ENCODE measurements at regions not wholly inside any gene's neighbourhood (a gene's known extent, or its start where the extent isn't known, plus 50 kb on each side); places are given as distances from the start of the nearest gene placed in this dataset.

DNA sequence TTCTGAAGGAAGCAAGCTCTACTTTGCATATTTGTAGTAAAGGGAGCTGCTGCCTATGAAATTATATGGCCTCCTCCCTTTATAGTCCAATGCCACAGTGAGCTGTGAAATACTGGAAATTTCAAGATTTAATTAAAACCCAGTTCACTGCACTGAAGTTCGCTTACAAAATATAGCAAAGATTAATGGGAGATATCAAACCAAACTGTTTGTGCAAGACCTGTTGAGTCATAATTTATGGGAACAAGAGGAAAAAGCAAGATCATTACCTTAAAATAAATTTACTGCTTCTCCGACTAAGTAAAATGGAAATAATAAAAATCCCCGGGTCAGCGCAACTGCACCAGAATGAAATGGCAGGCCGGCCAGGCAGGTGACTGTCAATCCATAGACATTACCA lies 215.5 kb upstream of the RAB6C start:
- CTCF ChIA-PET: interaction anchor here (1.3 kb wide), 1 partner anchor 16 kb away, joined by 4 read pairs; no protein-coding TSS in a partner anchor

GRCh38 chr2:129764376-129765325 lies 214.8 kb upstream of the RAB6C start:
- no peaks in the 10 kb centered on the region for H3K4me1 Mint-ChIP-seq (ENCODE audit: low read depth)
- H3K36me3 Mint-ChIP-seq: no peaks in the 10 kb centered on the region
- H3K27ac Mint-ChIP-seq: no peak overlapping the region
- intact Hi-C loops (cut with micrococcal nuclease): no loop called here
- no peaks in the 10 kb centered on the region for H3K9me3 Mint-ChIP-seq
- no peak for DNase-seq
- H3K4me3 Mint-ChIP-seq: no peak overlapping the region
- H3K27me3 Mint-ChIP-seq: peaks cover 3% of the 10 kb centered on the region
- ChIA-PET CTCF (interaction anchor here (1.3 kb wide), 1 partner anchor 16 kb away, joined by 4 read pairs; no protein-coding TSS in a partner anchor), POLR2A (no interaction called here)

More for the DNA sequence above, 215.5 kb upstream of the RAB6C start:
- H3K36me3 Mint-ChIP-seq: no peaks in the 10 kb centered on the region
- no peak overlapping the region for H3K4me3 Mint-ChIP-seq
- no peak overlapping the region for H3K27ac Mint-ChIP-seq
- H3K4me1 Mint-ChIP-seq (ENCODE audit: low read depth): no peaks in the 10 kb centered on the region
- intact Hi-C loops (cut with micrococcal nuclease): no loop called here
- peaks cover 3% of the 10 kb centered on the region for H3K27me3 Mint-ChIP-seq
- no peaks in the 10 kb centered on the region for H3K9me3 Mint-ChIP-seq
- DNase-seq: no peak
- POLR2A ChIA-PET: no interaction called here

DNA sequence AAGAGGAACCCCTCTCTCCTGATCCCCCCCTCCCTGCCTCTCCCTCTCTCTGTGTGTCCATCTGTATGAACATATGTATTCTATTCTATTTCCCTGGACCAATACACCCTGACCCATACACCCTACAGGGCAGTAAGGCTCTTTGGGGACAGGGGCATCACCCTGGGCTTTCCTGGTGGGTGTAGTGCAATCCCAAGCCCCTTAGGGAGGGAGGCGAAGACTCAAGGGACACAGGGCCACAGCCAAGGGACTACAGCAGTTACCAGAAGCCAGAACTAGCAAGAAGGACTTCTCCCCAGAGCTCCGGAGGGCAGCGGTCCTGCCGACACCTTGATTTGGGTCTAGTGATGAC lies 214.2 kb upstream of the RAB6C start:
- no peak overlapping the region for H3K27ac Mint-ChIP-seq
- DNase-seq: no peak
- intact Hi-C loops (cut with micrococcal nuclease): no loop called here

GRCh38 chr2:129765678-129766351 lies 213.7 kb upstream of the RAB6C start:
- no peaks in the 10 kb centered on the region for H3K36me3 Mint-ChIP-seq
- ChIA-PET POLR2A (no interaction called here), CTCF (no interaction called here)
- intact Hi-C loops (cut with micrococcal nuclease): no loop called here
- H3K4me3 Mint-ChIP-seq: no peak overlapping the region
- no peaks in the 10 kb centered on the region for H3K9me3 Mint-ChIP-seq
- H3K27me3 Mint-ChIP-seq: peaks cover 3% of the 10 kb centered on the region
- H3K27ac Mint-ChIP-seq: no peak overlapping the region
- no peaks in the 10 kb centered on the region for H3K4me1 Mint-ChIP-seq (ENCODE audit: low read depth)
- DNase-seq: no peak

More for the DNA sequence above, 214.2 kb upstream of the RAB6C start:
- ChIA-PET CTCF (no interaction called here), POLR2A (no interaction called here)
- H3K9me3 Mint-ChIP-seq: no peaks in the 10 kb centered on the region
- H3K27me3 Mint-ChIP-seq: peaks cover 3% of the 10 kb centered on the region
- no peaks in the 10 kb centered on the region for H3K4me1 Mint-ChIP-seq (ENCODE audit: low read depth)
- no peak overlapping the region for H3K4me3 Mint-ChIP-seq
- H3K36me3 Mint-ChIP-seq: no peaks in the 10 kb centered on the region

- Mint-ChIP-seq H3K27ac (no peak overlapping the region), H3K4me1 (ENCODE audit: low read depth) (no peaks in the 10 kb centered on the region), H3K9me3 (no peaks in the 10 kb centered on the region), H3K36me3 (no peaks in the 10 kb centered on the region), H3K4me3 (no peak overlapping the region), H3K27me3 (peaks cover 3% of the 10 kb centered on the region)
- POLR2A ChIA-PET: no interaction called here
- intact Hi-C loops (cut with micrococcal nuclease): no loop called here
- no peak for DNase-seq
- CTCF ChIA-PET: no interaction called here
Observed at GRCh38 chr2:129766374-129766993, 213.0 kb upstream of the RAB6C start.

DNA sequence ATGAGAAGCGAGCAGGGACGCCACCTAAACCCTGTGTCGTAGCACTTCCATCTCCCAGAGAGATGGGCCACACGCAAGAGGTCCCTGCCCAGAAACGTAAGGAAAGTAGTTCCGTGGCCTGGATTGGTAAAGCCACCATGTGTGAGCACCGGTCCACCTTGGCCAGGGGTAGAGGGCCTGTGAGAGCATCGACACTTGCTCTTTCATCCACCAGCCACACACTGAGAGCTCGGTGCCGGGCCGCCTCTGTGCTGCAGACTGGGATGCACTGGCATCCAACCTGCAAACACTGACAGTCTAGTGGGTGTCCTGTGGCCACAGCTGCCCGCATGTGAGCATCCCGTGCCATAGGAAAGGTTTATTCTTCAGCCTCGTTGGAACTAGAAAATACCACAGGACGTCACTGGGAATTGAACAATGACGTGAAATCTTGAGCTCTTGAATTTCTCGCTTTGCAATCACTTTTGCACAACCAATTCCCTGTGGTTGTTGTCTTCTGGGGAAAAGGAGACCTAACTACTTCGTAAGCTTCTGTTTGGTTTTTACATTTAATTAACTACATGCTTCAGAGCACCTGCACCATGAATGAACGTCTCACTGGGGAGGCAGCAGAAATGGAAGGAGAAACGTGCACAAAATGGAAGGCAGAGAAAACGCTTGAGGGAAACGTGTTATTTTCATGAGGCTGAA lies 212.0 kb upstream of the RAB6C start:
- intact Hi-C loops (cut with micrococcal nuclease): no loop called here
- Mint-ChIP-seq H3K27me3 (peaks cover 3% of the 10 kb centered on the region), H3K4me3 (no peak overlapping the region), H3K4me1 (ENCODE audit: low read depth) (no peaks in the 10 kb centered on the region), H3K9me3 (peaks cover 5% of the 10 kb centered on the region), H3K36me3 (no peaks in the 10 kb centered on the region), H3K27ac (no peak overlapping the region)
- CTCF ChIA-PET: no interaction called here
- no peak for DNase-seq
- POLR2A ChIA-PET: no interaction called here

GRCh38 chr2:129768036-129768386 lies 211.5 kb upstream of the RAB6C start:
- no peaks in the 10 kb centered on the region for H3K4me1 Mint-ChIP-seq (ENCODE audit: low read depth)
- H3K4me3 Mint-ChIP-seq: no peak overlapping the region
- no peak overlapping the region for H3K27ac Mint-ChIP-seq
- ChIA-PET POLR2A (no interaction called here), CTCF (no interaction called here)
- peaks cover 7% of the 10 kb centered on the region for H3K9me3 Mint-ChIP-seq
- no peak for DNase-seq
- intact Hi-C loops (cut with micrococcal nuclease): no loop called here
- no peaks in the 10 kb centered on the region for H3K36me3 Mint-ChIP-seq
- H3K27me3 Mint-ChIP-seq: peaks cover 3% of the 10 kb centered on the region

- H3K4me3 Mint-ChIP-seq: no peak overlapping the region
- no peaks in the 10 kb centered on the region for H3K36me3 Mint-ChIP-seq
- H3K27me3 Mint-ChIP-seq: peaks cover 3% of the 10 kb centered on the region
- no peak for DNase-seq
- POLR2A ChIA-PET: no interaction called here
- peaks cover 7% of the 10 kb centered on the region for H3K9me3 Mint-ChIP-seq
- intact Hi-C loops (cut with micrococcal nuclease): no loop called here
- CTCF ChIA-PET: no interaction called here
- no peaks in the 10 kb centered on the region for H3K4me1 Mint-ChIP-seq (ENCODE audit: low read depth)
- H3K27ac Mint-ChIP-seq: no peak overlapping the region
Observed at GRCh38 chr2:129768485-129769184, 210.8 kb upstream of the RAB6C start.

- ChIA-PET CTCF (no interaction called here), POLR2A (no interaction called here)
- Mint-ChIP-seq H3K36me3 (no peaks in the 10 kb centered on the region), H3K4me1 (ENCODE audit: low read depth) (no peaks in the 10 kb centered on the region), H3K9me3 (peaks cover 7% of the 10 kb centered on the region), H3K4me3 (no peak overlapping the region), H3K27ac (no peak overlapping the region), H3K27me3 (peaks cover 3% of the 10 kb centered on the region)
- no peak for DNase-seq
- intact Hi-C loops (cut with micrococcal nuclease): no loop called here
Observed at GRCh38 chr2:129769185-129769991, 210.1 kb upstream of the RAB6C start.

- Mint-ChIP-seq H3K27me3 (peaks cover 3% of the 10 kb centered on the region), H3K9me3 (peaks cover 7% of the 10 kb centered on the region), H3K36me3 (no peaks in the 10 kb centered on the region), H3K4me1 (ENCODE audit: low read depth) (no peaks in the 10 kb centered on the region), H3K4me3 (no peak overlapping the region), H3K27ac (no peak overlapping the region)
- no peak for DNase-seq
- ChIA-PET POLR2A (no interaction called here), CTCF (no interaction called here)
- intact Hi-C loops (cut with micrococcal nuclease): no loop called here
Observed at GRCh38 chr2:129771418-129772189, 207.9 kb upstream of the RAB6C start.

GRCh38 chr2:129772190-129772579 lies 207.3 kb upstream of the RAB6C start:
- H3K27me3 Mint-ChIP-seq: peaks cover 3% of the 10 kb centered on the region
- POLR2A ChIA-PET: no interaction called here

More at GRCh38 chr2:129772190-129772579, 207.3 kb upstream of the RAB6C start:
- CTCF ChIA-PET: no interaction called here
- DNase-seq: no peak
- intact Hi-C loops (cut with micrococcal nuclease): no loop called here
- H3K4me1 Mint-ChIP-seq (ENCODE audit: low read depth): no peaks in the 10 kb centered on the region
- H3K9me3 Mint-ChIP-seq: peaks cover 7% of the 10 kb centered on the region
- H3K27ac Mint-ChIP-seq: no peak overlapping the region
- H3K36me3 Mint-ChIP-seq: no peaks in the 10 kb centered on the region
- H3K4me3 Mint-ChIP-seq: no peak overlapping the region

Measured in activated CD4-positive, alpha-beta memory T cell treated with anti-CD3 and anti-CD28 coated beads for 36 hours (primary cell).